ENCODE measurements at regions not wholly inside any gene's neighbourhood (a gene's known extent, or its start where the extent isn't known, plus 50 kb on each side); places are given as distances from the start of the nearest gene placed in this dataset.
A peak's percentile ranks its signal among the peaks of the same experiment; 100 is the strongest.

GRCh38 chr2:64223055-64223454 is 78.8 kb upstream of the PELI1 start (continued):
- TF ChIP-seq USF2 (IDR thresholded peaks at IDR 0.05; ENCODE audit: borderline replicate concordance, low read depth, low read length) = no peak
- TF ChIP-seq MXI1 (IDR thresholded peaks at IDR 0.05; ENCODE audit: low read depth, low read length) = no peak
- TF ChIP-seq CTCF (IDR thresholded peaks at IDR 0.05) = no peak
- no peak for TF ChIP-seq ELF1 (IDR thresholded peaks at IDR 0.05)
- TF ChIP-seq PBX3 (IDR thresholded peaks at IDR 0.05) = no peak
- TF ChIP-seq TCF12 (IDR thresholded peaks at IDR 0.05) = no peak

- TF ChIP-seq TCF12 (IDR thresholded peaks at IDR 0.05) = 0 out of 2 replicates have a peak, but pooled peaks have one; percentile 13
- TF ChIP-seq EP300 (IDR thresholded peaks at IDR 0.05; ENCODE audit: borderline replicate concordance in 1 of 2, low read depth in 1 of 2, low read length in 1 of 2) = no peak
- H3F3A ChIP-seq (replicated peaks; ENCODE audit: insufficient read depth) = no peaks in the 10 kb centered on the region
- H3K4me3 ChIP-seq (ENCODE audit: low read depth in 2 of 2, low read length in 1 of 2) = no peak overlapping the region
- H3K27me3 ChIP-seq (ENCODE audit: insufficient read depth) = peaks cover 4% of the 10 kb centered on the region; the same call in 1 of the 2 replicates
- no peaks in the 10 kb centered on the region for H3K36me3 ChIP-seq (replicated peaks in 1 of 2; ENCODE audit: control insufficient read depth in 1 of 2, insufficient read depth in 2 of 2, low read length in 1 of 2)
- no peaks in the 10 kb centered on the region for H3K9me3 ChIP-seq
- H3K79me2 ChIP-seq (ENCODE audit: insufficient read depth) = no peaks in the 10 kb centered on the region
- DNase-seq = no peak
- no peak overlapping the region for H3K4me2 ChIP-seq
- H3K9ac ChIP-seq = no peak overlapping the region
- no peaks in the 10 kb centered on the region for H4K20me1 ChIP-seq (ENCODE audit: insufficient read depth)
- H2AFZ ChIP-seq (ENCODE audit: low read depth) = no peak overlapping the region
- CTCF ChIA-PET = interaction anchor here (0.6 to 1.6 kb wide), 2 partner anchors 78 to 102 kb away, joined by 3 to 4 read pairs; no protein-coding TSS in a partner anchor
- H3K4me1 ChIP-seq (ENCODE audit: control insufficient read depth in 1 of 2, insufficient read depth in 2 of 2, low read depth in 1 of 2, low read length in 1 of 2) = peaks cover 0 to 8% of the 10 kb centered on the region in 2 experiments; a peak in 2 of 4 replicates
- no peak overlapping the region for H3K27ac ChIP-seq (ENCODE audit: low read depth in 2 of 2, low read length in 1 of 2)
- H3K9me2 ChIP-seq = no peaks in the 10 kb centered on the region
- POLR2A ChIA-PET = no interaction called here
- WGBS (ENCODE audit: low lambda C conversion rate) = 40% methylated on average over 1 of the region's 1 CpG
Measured at GRCh38 chr2:64225491-64225890, 81.3 kb upstream of the PELI1 start.

- POLR2A ChIA-PET = no interaction called here
- H3K27me3 ChIP-seq (ENCODE audit: insufficient read depth) = peaks cover 4% of the 10 kb centered on the region; the same call in 1 of the 2 replicates
- CTCF ChIA-PET = interaction anchor here (1.6 kb wide), 1 partner anchor 79 kb away, joined by 4 read pairs; no protein-coding TSS in a partner anchor
Measured at GRCh38 chr2:64226611-64227010, 82.4 kb upstream of the PELI1 start.

More at GRCh38 chr2:64226611-64227010, 82.4 kb upstream of the PELI1 start:
- Histone ChIP-seq H3K9me2 (no peaks in the 10 kb centered on the region), H3F3A (replicated peaks; ENCODE audit: insufficient read depth) (no peaks in the 10 kb centered on the region), H3K27ac (ENCODE audit: low read depth in 2 of 2, low read length in 1 of 2) (no peak overlapping the region), H3K9ac (no peak overlapping the region), H3K36me3 (replicated peaks in 1 of 2; ENCODE audit: control insufficient read depth in 1 of 2, insufficient read depth in 2 of 2, low read length in 1 of 2) (no peaks in the 10 kb centered on the region), H2AFZ (ENCODE audit: low read depth) (no peak overlapping the region), H3K9me3 (no peaks in the 10 kb centered on the region), H3K79me2 (ENCODE audit: insufficient read depth) (no peaks in the 10 kb centered on the region), H3K4me1 (ENCODE audit: control insufficient read depth in 1 of 2, insufficient read depth in 2 of 2, low read depth in 1 of 2, low read length in 1 of 2) (peaks cover 0 to 8% of the 10 kb centered on the region in 2 experiments; a peak in 2 of 4 replicates), H3K4me3 (ENCODE audit: low read depth in 2 of 2, low read length in 1 of 2) (no peak overlapping the region), H3K4me2 (no peak overlapping the region), H4K20me1 (ENCODE audit: insufficient read depth) (no peaks in the 10 kb centered on the region)
- WGBS (ENCODE audit: low lambda C conversion rate) = 79% methylated on average over 5 of the region's 5 CpGs
- TF ChIP-seq JUND (IDR thresholded peaks at IDR 0.05) (no peak), TCF12 (IDR thresholded peaks at IDR 0.05) (no peak), EZH2phosphoT487 (IDR thresholded peaks at IDR 0.05; ENCODE audit: borderline replicate concordance, low read depth) (no peak), GABPA (IDR thresholded peaks at IDR 0.05; ENCODE audit: low read depth) (no peak), TAF1 (IDR thresholded peaks at IDR 0.05; ENCODE audit: borderline replicate concordance, low read depth, low read length) (no peak)
- DNase-seq = no peak

Data from SK-N-SH (cell line).